GM13977 (cell line): ENCODE measurements at regions not wholly inside any gene's neighbourhood (a gene's known extent, or its start where the extent isn't known, plus 50 kb on each side); places are given as distances from the start of the nearest gene placed in this dataset.

Experiments
- DNase-seq: peaks from one replicate; pipeline ENCODE4 v3.0.0; 2012; ENCODE audit warnings: low spot score
- CTCF ChIP-seq: IDR thresholded peaks from 2 replicates; pipeline ENCODE4 v1.5.1; 2012; ENCODE audit warnings: mild to moderate bottlenecking, control low read depth; ENCODE audit not compliant: insufficient read depth; ENCODE audit errors: extremely low read depth, missing control alignments
- in situ Hi-C: fragments of 300-500 bp; cut with MboI; formaldehyde crosslinking; loops from one replicate; pipeline ENCODE4 v1.12.0; 2022; ENCODE audit warnings: low sequenced_read_pairs, low pct_unique_long_range_greater_than_20kb, mixed read lengths, inconsistent platforms; ENCODE audit not compliant: unreplicated experiment

- in situ Hi-C loops = no loop called here
- DNase-seq = no peak
- no peak for TF ChIP-seq CTCF
Observed at GRCh38 chr10:6782378-6782777, 202.3 kb upstream of the PRKCQ start.

GRCh38 chr10:6781133-6781770 is 201.2 kb upstream of the PRKCQ start:
- TF ChIP-seq CTCF = no peak

GRCh38 chr10:6780008-6780677 is 200.1 kb upstream of the PRKCQ start:
- DNase-seq = no peak
- no peak for TF ChIP-seq CTCF
- in situ Hi-C loops = no loop called here

More at GRCh38 chr10:6781133-6781770, 201.2 kb upstream of the PRKCQ start:
- in situ Hi-C loops = no loop called here
- DNase-seq = no peak

- in situ Hi-C loops = no loop called here
Observed at GRCh38 chr10:6778992-6779701, 199.1 kb upstream of the PRKCQ start.

GRCh38 chr10:6776170-6776569 is 196.1 kb upstream of the PRKCQ start:
- in situ Hi-C loops = no loop called here
- no peak for DNase-seq
- no peak for TF ChIP-seq CTCF

More at GRCh38 chr10:6778992-6779701, 199.1 kb upstream of the PRKCQ start:
- no peak for TF ChIP-seq CTCF
- no peak for DNase-seq

GRCh38 chr10:6774406-6774805 is 194.3 kb upstream of the PRKCQ start:
- no peak for DNase-seq
- no peak for TF ChIP-seq CTCF
- in situ Hi-C loops = no loop called here
